CD4-positive, alpha-beta T cell (primary cell): ENCODE measurements at regions not wholly inside any gene's neighbourhood (a gene's known extent, or its start where the extent isn't known, plus 50 kb on each side); places are given as distances from the start of the nearest gene placed in this dataset.

Experiments used
- ATAC-seq: fragments of 200-7000 bp; cut with Tn5 transposase; one replicate; pipeline ENCODE4 v1.10.0; 2022; ENCODE audit warnings: mild to moderate bottlenecking; ENCODE audit not compliant: poor library complexity
- CTCF ChIA-PET: fragments of 350-600 bp; sonication (Branson Sonifier 250); formaldehyde crosslinking; loops from one replicate; lab custom pipeline; 2021; ENCODE audit warnings: antibody characterized with exemption, inconsistent platforms; lab: Charles Lee
- POLR2A ChIA-PET: fragments of 350-600 bp; sonication (Branson Sonifier 250); formaldehyde crosslinking; loops from one replicate; lab custom pipeline; 2021; ENCODE audit warnings: antibody characterized with exemption, inconsistent platforms; lab: Charles Lee
- DNase-seq, 14 experiments: peaks; one replicate each; pipeline ENCODE4 v3.0.0-alpha.2; 2013 to 2020; ENCODE audit warnings: mixed read lengths in 2 of 14
- H3K27ac ChIP-seq, 2 donors: one replicate each; pipeline versions ENCODE4 v1.5.1 to v1.7.0; 2013; ENCODE audit warnings: low read length in 2 of 2, low read depth in 1 of 2, mild to moderate bottlenecking in 1 of 2
- H3K27me3 ChIP-seq, 2 experiments: 1 replicate in 1 of 2; 2 replicates in 1 of 2; pipeline versions ENCODE4 v1.6.1 to v1.7.0; 2013; ENCODE audit warnings: low read length in 2 of 2, control low read depth in 1 of 2, mild to moderate bottlenecking in 1 of 2, moderate library complexity in 1 of 2; ENCODE audit not compliant: insufficient read depth in 2 of 2, control insufficient read depth in 1 of 2
- H3K36me3 ChIP-seq: one replicate; pipeline ENCODE4 v1.6.1; 2013; ENCODE audit warnings: low read length, control low read depth; ENCODE audit not compliant: insufficient read depth
- H3K4me1 ChIP-seq: one replicate; pipeline ENCODE4 v1.6.1; 2013; ENCODE audit warnings: low read length, control low read depth; ENCODE audit not compliant: insufficient read depth
- H3K4me3 ChIP-seq: one replicate; pipeline ENCODE4 v1.5.1; 2013; ENCODE audit warnings: mild to moderate bottlenecking, low read length, moderate library complexity
- H3K9me3 ChIP-seq, 2 experiments: 1 replicate in 1 of 2; 2 replicates in 1 of 2; pipeline versions ENCODE4 v1.6.1 to v1.7.0; 2013; ENCODE audit warnings: low read length in 2 of 2, mild to moderate bottlenecking in 2 of 2, control low read depth in 1 of 2, moderate library complexity in 1 of 2; ENCODE audit not compliant: control insufficient read depth in 1 of 2, insufficient read depth in 1 of 2
- H3K27ac Mint-ChIP-seq: one replicate; pipeline ENCODE4 v1.8.0; 2020; ENCODE audit warnings: mixed read lengths
- H3K27me3 Mint-ChIP-seq: one replicate; pipeline ENCODE4 v1.8.0; 2021; ENCODE audit warnings: mixed read lengths
- H3K36me3 Mint-ChIP-seq: one replicate; pipeline ENCODE4 v1.8.0; 2021; ENCODE audit warnings: low read depth, mixed read lengths
- H3K4me1 Mint-ChIP-seq: one replicate; pipeline ENCODE4 v1.8.0; 2021; ENCODE audit warnings: low read depth, mixed read lengths
- H3K4me3 Mint-ChIP-seq: one replicate; pipeline ENCODE4 v1.8.0; 2020; ENCODE audit warnings: mild to moderate bottlenecking, mixed read lengths
- H3K9me3 Mint-ChIP-seq: one replicate; pipeline ENCODE4 v1.8.0; 2020; ENCODE audit warnings: mixed read lengths
- CTCF ChIP-seq: fragments of 200-600 bp; IDR thresholded peaks from one replicate; pipeline ENCODE4 v1.8.0; 2022; ENCODE audit warnings: antibody characterized with exemption, mild to moderate bottlenecking
- intact Hi-C, 2 experiments: fragments of 100-400 bp; cut with DNase I in 1 of 2; cut with micrococcal nuclease in 1 of 2; formaldehyde crosslinking; loops; one replicate each; pipeline versions ENCODE4 v1.15.1 to v1.9.0; 2023 to 2025; cut with DNase I, micrococcal nuclease

- H3K27me3 Mint-ChIP-seq: no peaks in the 10 kb centered on the region
- H3K27me3 ChIP-seq: no peaks in the 10 kb centered on the region
- intact Hi-C loops: no loop called here
- no peak overlapping the region for H3K4me3 ChIP-seq
- H3K27ac Mint-ChIP-seq: no peak overlapping the region
- H3K27ac ChIP-seq: no peak overlapping the region
- no peaks in the 10 kb centered on the region for H3K36me3 ChIP-seq
- no peak overlapping the region for H3K4me3 Mint-ChIP-seq
- H3K9me3 Mint-ChIP-seq: peaks cover 3% of the 10 kb centered on the region
- POLR2A ChIA-PET: no interaction called here
- DNase-seq: no peak
- H3K36me3 Mint-ChIP-seq: no peaks in the 10 kb centered on the region
- ATAC-seq: no peak
- peaks cover 0 to 4% of the 10 kb centered on the region in 2 experiments for H3K9me3 ChIP-seq
- CTCF ChIA-PET: no interaction called here
- no peaks in the 10 kb centered on the region for H3K4me1 ChIP-seq
- no peak for TF ChIP-seq CTCF
- no peaks in the 10 kb centered on the region for H3K4me1 Mint-ChIP-seq
Measured at GRCh38 chr7:33742521-33742920, 162.8 kb upstream of the BMPER start.

- H3K4me1 ChIP-seq: no peaks in the 10 kb centered on the region
- no peak overlapping the region for H3K4me3 Mint-ChIP-seq
- CTCF ChIA-PET: no interaction called here
- H3K9me3 Mint-ChIP-seq: peaks cover 3% of the 10 kb centered on the region
- H3K27ac ChIP-seq: no peak overlapping the region
- no peak overlapping the region for H3K27ac Mint-ChIP-seq
- ATAC-seq (no peak), DNase-seq (no peak)
- H3K4me3 ChIP-seq: no peak overlapping the region
- POLR2A ChIA-PET: no interaction called here
- intact Hi-C loops: no loop called here
- H3K27me3 ChIP-seq: no peaks in the 10 kb centered on the region
- no peak for TF ChIP-seq CTCF
- H3K4me1 Mint-ChIP-seq: no peaks in the 10 kb centered on the region
- H3K27me3 Mint-ChIP-seq: no peaks in the 10 kb centered on the region
- H3K9me3 ChIP-seq: peaks cover 0 to 4% of the 10 kb centered on the region in 2 experiments
- H3K36me3 Mint-ChIP-seq: no peaks in the 10 kb centered on the region
- H3K36me3 ChIP-seq: no peaks in the 10 kb centered on the region
Measured at GRCh38 chr7:33742999-33743587, 162.2 kb upstream of the BMPER start.

- Histone ChIP-seq H3K27me3 (no peaks in the 10 kb centered on the region), H3K9me3 (peaks cover 0 to 4% of the 10 kb centered on the region in 2 experiments), H3K36me3 (no peaks in the 10 kb centered on the region), H3K4me1 (no peaks in the 10 kb centered on the region), H3K27ac (no peak overlapping the region), H3K4me3 (no peak overlapping the region)
- peaks cover 3% of the 10 kb centered on the region for H3K9me3 Mint-ChIP-seq
- H3K4me1 Mint-ChIP-seq: no peaks in the 10 kb centered on the region
- intact Hi-C loops: no loop called here
- ChIA-PET CTCF (no interaction called here), POLR2A (no interaction called here)
- ATAC-seq: no peak
- no peak overlapping the region for H3K27ac Mint-ChIP-seq
- H3K27me3 Mint-ChIP-seq: no peaks in the 10 kb centered on the region
- no peaks in the 10 kb centered on the region for H3K36me3 Mint-ChIP-seq
- H3K4me3 Mint-ChIP-seq: no peak overlapping the region
- DNase-seq: no peak
- TF ChIP-seq CTCF: no peak
Measured at GRCh38 chr7:33743594-33743993, 161.7 kb upstream of the BMPER start.
